IMR-90 (cell line): ENCODE measurements at regions not wholly inside any gene's neighbourhood (a gene's known extent, or its start where the extent isn't known, plus 50 kb on each side); places are given as distances from the start of the nearest gene placed in this dataset.

Experiments used
- ATAC-seq: fragments of 200-7000 bp; cut with Tn5 transposase; 2 replicates; pipeline ENCODE4 v1.9.1; 2020; ENCODE audit warnings: low read depth, mild to moderate bottlenecking, moderate library complexity
- BruUV-seq: library from RNA; stranded (reverse); fragments of 400-500 nt; replicated peaks from 2 replicates; lab custom pipeline; 2021; lab: Mats Ljungman, UMichigan
- CTCF ChIA-PET: fragments of 300-600 bp; formaldehyde crosslinking; extraction: SDS; loops from one replicate; lab custom pipeline; 2021; ENCODE audit warnings: antibody characterized with exemption; lab: Yijun Ruan, JAX
- POLR2A ChIA-PET: fragments of 300-600 bp; sonication (Branson Sonifier 250); formaldehyde crosslinking; loops from one replicate; lab custom pipeline; 2022; ENCODE audit warnings: antibody characterized with exemption; ENCODE audit not compliant: unreplicated experiment; lab: Charles Lee
- DNase-seq: peaks from one replicate; pipeline ENCODE4 v3.0.0; 2013
- H2AFZ ChIP-seq: replicated peaks from 2 replicates; pipeline ENCODE3; 2013; ENCODE audit warnings: low read length, mild to moderate bottlenecking; ENCODE audit not compliant: poor library complexity
- H2AK5ac ChIP-seq: 2 replicates; pipeline ENCODE4 v1.6.1; 2013; ENCODE audit warnings: low read depth, low read length, inconsistent platforms
- H2AK9ac ChIP-seq: replicated peaks from 2 replicates; pipeline ENCODE3; 2013; ENCODE audit warnings: mild to moderate bottlenecking, low read depth, low read length, moderate library complexity; ENCODE audit not compliant: poor library complexity
- H2BK120ac ChIP-seq: 2 replicates; pipeline ENCODE4 v1.6.1; 2013; ENCODE audit warnings: low read depth, low read length, inconsistent platforms
- H2BK15ac ChIP-seq: 3 replicates; pipeline ENCODE4 v1.6.1; 2013; ENCODE audit warnings: low read depth, low read length, inconsistent platforms
- H2BK20ac ChIP-seq: 2 replicates; pipeline ENCODE4 v1.6.1; 2013; ENCODE audit warnings: low read depth, mild to moderate bottlenecking, inconsistent platforms, low read length, moderate library complexity
- H2BK5ac ChIP-seq: 2 replicates; pipeline ENCODE4 v1.6.1; 2013; ENCODE audit warnings: mild to moderate bottlenecking, low read depth, low read length, inconsistent platforms; ENCODE audit not compliant: poor library complexity, severe bottlenecking
- H3K14ac ChIP-seq: replicated peaks from 2 replicates; pipeline ENCODE4 v1.6.1; 2013; ENCODE audit warnings: low read depth, low read length, inconsistent platforms
- H3K18ac ChIP-seq: 2 replicates; pipeline ENCODE4 v1.6.1; 2013; ENCODE audit warnings: low read depth, low read length, control low read depth
- H3K23ac ChIP-seq: 2 replicates; pipeline ENCODE4 v1.6.1; 2013; ENCODE audit warnings: low read depth, low read length, inconsistent platforms
- H3K27ac ChIP-seq: 2 replicates; pipeline ENCODE4 v1.5.1; 2013; ENCODE audit warnings: mild to moderate bottlenecking, control low read depth, low read length; ENCODE audit not compliant: insufficient read depth
- H3K27me3 ChIP-seq: 2 replicates; pipeline ENCODE4 v1.6.1; 2013; ENCODE audit warnings: low read length; ENCODE audit not compliant: control insufficient read depth, insufficient read depth
- H3K36me3 ChIP-seq: 2 replicates; pipeline ENCODE4 v1.6.1; 2013; ENCODE audit warnings: low read length, mixed read lengths; ENCODE audit not compliant: control insufficient read depth, insufficient read depth
- H3K4ac ChIP-seq: 2 replicates; pipeline ENCODE4 v1.6.1; 2013; ENCODE audit warnings: low read depth, low read length, inconsistent platforms
- H3K4me1 ChIP-seq: 2 replicates; pipeline ENCODE4 v1.6.1; 2013; ENCODE audit warnings: low read length, mixed read lengths; ENCODE audit not compliant: control insufficient read depth, insufficient read depth
- H3K4me2 ChIP-seq: 2 replicates; pipeline ENCODE4 v1.6.1; 2013; ENCODE audit warnings: low read depth, mild to moderate bottlenecking, control low read depth, low read length, moderate library complexity
- H3K4me3 ChIP-seq: 2 replicates; pipeline ENCODE4 v1.5.1; 2013; ENCODE audit warnings: low read depth, mild to moderate bottlenecking, control low read depth, low read length, moderate library complexity; ENCODE audit not compliant: insufficient read depth
- H3K56ac ChIP-seq: 2 replicates; pipeline ENCODE4 v1.6.1; 2013; ENCODE audit warnings: low read length, inconsistent platforms; ENCODE audit not compliant: insufficient read depth; ENCODE audit errors: extremely low read depth
- H3K79me1 ChIP-seq, 2 experiments: 2 replicates each; pipeline ENCODE4 v1.6.1; 2013; ENCODE audit warnings: low read length in 2 of 2, inconsistent platforms in 1 of 2, low read depth in 1 of 2
- H3K9ac ChIP-seq: 2 replicates; pipeline ENCODE4 v1.6.1; 2013; ENCODE audit warnings: low read depth, low read length, control low read depth
- H3K9me1 ChIP-seq: 2 replicates; pipeline ENCODE4 v1.6.1; 2013; ENCODE audit warnings: low read length, inconsistent platforms; ENCODE audit not compliant: insufficient read depth
- H3K9me3 ChIP-seq: 2 replicates; pipeline ENCODE4 v1.6.1; 2013; ENCODE audit warnings: low read length; ENCODE audit not compliant: control insufficient read depth, insufficient read depth
- H4K20me1 ChIP-seq: 2 replicates; pipeline ENCODE4 v1.6.1; 2013; ENCODE audit warnings: low read length, inconsistent platforms; ENCODE audit not compliant: insufficient read depth
- H4K5ac ChIP-seq: 2 replicates; pipeline ENCODE4 v1.6.1; 2013; ENCODE audit warnings: mild to moderate bottlenecking, low read depth, low read length, control low read depth
- H4K8ac ChIP-seq, 2 experiments: 2 replicates each; pipeline ENCODE4 v1.6.1; 2013; ENCODE audit warnings: low read depth in 2 of 2, low read length in 2 of 2, control low read depth in 1 of 2, inconsistent platforms in 1 of 2
- H4K91ac ChIP-seq: 2 replicates; pipeline ENCODE4 v1.6.1; 2013; ENCODE audit warnings: low read depth, low read length, inconsistent platforms; ENCODE audit not compliant: insufficient read depth
- CEBPB ChIP-seq: IDR thresholded peaks from 2 replicates; pipeline ENCODE4 v1.6.1; 2012; ENCODE audit warnings: low read depth, low read length, improper control_type of control experiment
- CHD1 ChIP-seq: IDR thresholded peaks from 2 replicates; pipeline ENCODE4 v1.6.1; 2012; ENCODE audit warnings: low read depth, low read length, improper control_type of control experiment
- FOS ChIP-seq: fragments of 150-350 bp; IDR thresholded peaks from 2 replicates; pipeline ENCODE4 v1.6.1; 2016; ENCODE audit warnings: low read depth, low read length
- MAFK ChIP-seq: IDR thresholded peaks from 2 replicates; pipeline ENCODE4 v1.6.1; 2012; ENCODE audit warnings: low read depth, low read length, improper control_type of control experiment
- POLR2A ChIP-seq: IDR thresholded peaks from 2 replicates; pipeline ENCODE4 v1.6.1; 2012; ENCODE audit warnings: mild to moderate bottlenecking, low read depth, low read length
- RAD21 ChIP-seq: IDR thresholded peaks from 2 replicates; pipeline ENCODE4 v1.6.1; 2012; ENCODE audit warnings: low read length, improper control_type of control experiment
- RCOR1 ChIP-seq: IDR thresholded peaks from 2 replicates; pipeline ENCODE4 v1.6.1; 2012; ENCODE audit warnings: mild to moderate bottlenecking, low read length, improper control_type of control experiment; ENCODE audit not compliant: insufficient replicate concordance
- SMC3 ChIP-seq: fragments of 150-350 bp; IDR thresholded peaks from 2 replicates; pipeline ENCODE4 v1.6.1; 2016; ENCODE audit warnings: low read depth, mild to moderate bottlenecking, antibody characterized with exemption, low read length, moderate library complexity
- WGBS, 2 experiments: methylation state at CpG; one replicate each; pipeline versions ENCODE4 v1.1.5 to v1.1.7; 2013; ENCODE audit warnings: missing lambda C conversion rate in 2 of 2; ENCODE audit not compliant: insufficient read length in 1 of 2; ENCODE audit errors: extremely low coverage in 2 of 2; 5-methylcytosine and 5-hydroxymethylcytosine counted together
- dilution Hi-C: fragments of 300-500 bp; cut with HindIII; formaldehyde crosslinking; loops from one replicate; pipeline ENCODE4 v1.14.3; 2018; ENCODE audit warnings: low sequenced_read_pairs; ENCODE audit not compliant: unreplicated experiment
- in situ Hi-C: fragments of 300-500 bp; cut with MboI; formaldehyde crosslinking; loops from 3 replicates; pipeline ENCODE4 v1.14.3; 2019; ENCODE audit warnings: low sequenced_read_pairs, inconsistent platforms, mixed read lengths
- intact Hi-C: fragments of 100-400 bp; cut with micrococcal nuclease; formaldehyde crosslinking; loops from 2 replicates; pipeline ENCODE4 v1.10.0; 2022
- TF ChIP-seq, protein P1 (sequence below): conservative IDR thresholded peaks from 2 replicates; pipeline ENCODE4 v1.5.1; 2012; ENCODE audit warnings: mild to moderate bottlenecking, low read depth, low read length, improper control_type of control experiment
- TF ChIP-seq, protein P2 (sequence below): fragments of 150-350 bp; IDR thresholded peaks from 2 replicates; pipeline ENCODE4 v1.6.1; 2016; ENCODE audit warnings: low read depth, mild to moderate bottlenecking, low read length, moderate library complexity, borderline replicate concordance
- TF ChIP-seq, protein P3 (sequence below): fragments of 150-350 bp; IDR thresholded peaks from 2 replicates; pipeline ENCODE4 v1.6.1; 2017; ENCODE audit warnings: mild to moderate bottlenecking, antibody characterized with exemption, low read length, low read depth

DNA sequence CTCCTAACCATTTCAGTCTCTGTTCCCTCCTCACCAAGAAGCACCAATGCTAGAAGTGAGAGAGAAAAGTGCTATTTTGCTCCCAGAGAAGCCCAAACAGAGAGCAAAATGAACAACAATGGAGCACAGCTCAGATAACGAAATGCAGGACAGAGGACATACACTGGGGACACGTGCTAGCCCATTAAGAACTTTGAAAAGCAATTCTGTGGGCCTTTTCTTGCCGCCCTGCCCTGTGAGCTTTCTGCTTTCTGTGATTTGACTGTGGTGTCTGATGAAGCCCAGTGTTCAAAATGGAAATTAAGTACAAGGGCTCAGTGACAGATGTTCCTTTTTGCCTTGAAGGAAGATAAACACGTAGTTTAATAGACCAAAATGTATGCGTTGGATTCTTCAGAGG is 130.8 kb downstream of the S1PR1 start:
- Histone ChIP-seq H2BK20ac (peak overlapping the region; percentile 32), H4K8ac (no peak overlapping the region), H2AK9ac (no peak overlapping the region), H3K9ac (no peak overlapping the region), H3K79me1 (no peaks in the 10 kb centered on the region), H3K23ac (0 out of 2 replicates have a peak overlapping the region, but pooled peaks have one; percentile 21), H4K20me1 (no peaks in the 10 kb centered on the region), H3K36me3 (no peaks in the 10 kb centered on the region), H2AFZ (no peak overlapping the region), H2BK15ac (no peak overlapping the region; the same call in 2 of the 3 replicates), H4K5ac (no peak overlapping the region), H3K4me2 (no peak overlapping the region), H3K4ac (no peak overlapping the region), H3K4me1 (peaks cover 15% of the 10 kb centered on the region), H3K56ac (no peak overlapping the region), H3K27me3 (no peaks in the 10 kb centered on the region), H3K18ac (no peak overlapping the region; the same call in 1 of the 2 replicates), H3K27ac (no peak overlapping the region), H3K14ac (no peak overlapping the region), H3K4me3 (no peak overlapping the region), H2BK5ac (no peak overlapping the region), H3K9me1 (peaks cover 19% of the 10 kb centered on the region; the same call in 1 of the 2 replicates), H2AK5ac (no peak overlapping the region), H3K9me3 (no peaks in the 10 kb centered on the region), H4K91ac (no peak overlapping the region), H2BK120ac (peak overlapping the region; percentile 57; the same call in 1 of the 2 replicates)
- in situ Hi-C loops: no loop called here
- DNase-seq (no peak), ATAC-seq (no peak)
- POLR2A ChIA-PET: no interaction called here
- no TSS peak for BruUV-seq
- no peak for TF ChIP-seq CEBPB
- no peak for TF ChIP-seq RCOR1
- no peak for TF ChIP-seq MAFK
- no peak for TF ChIP-seq POLR2A
- TF ChIP-seq SMC3: no peak
- TF ChIP-seq, protein P1, sequence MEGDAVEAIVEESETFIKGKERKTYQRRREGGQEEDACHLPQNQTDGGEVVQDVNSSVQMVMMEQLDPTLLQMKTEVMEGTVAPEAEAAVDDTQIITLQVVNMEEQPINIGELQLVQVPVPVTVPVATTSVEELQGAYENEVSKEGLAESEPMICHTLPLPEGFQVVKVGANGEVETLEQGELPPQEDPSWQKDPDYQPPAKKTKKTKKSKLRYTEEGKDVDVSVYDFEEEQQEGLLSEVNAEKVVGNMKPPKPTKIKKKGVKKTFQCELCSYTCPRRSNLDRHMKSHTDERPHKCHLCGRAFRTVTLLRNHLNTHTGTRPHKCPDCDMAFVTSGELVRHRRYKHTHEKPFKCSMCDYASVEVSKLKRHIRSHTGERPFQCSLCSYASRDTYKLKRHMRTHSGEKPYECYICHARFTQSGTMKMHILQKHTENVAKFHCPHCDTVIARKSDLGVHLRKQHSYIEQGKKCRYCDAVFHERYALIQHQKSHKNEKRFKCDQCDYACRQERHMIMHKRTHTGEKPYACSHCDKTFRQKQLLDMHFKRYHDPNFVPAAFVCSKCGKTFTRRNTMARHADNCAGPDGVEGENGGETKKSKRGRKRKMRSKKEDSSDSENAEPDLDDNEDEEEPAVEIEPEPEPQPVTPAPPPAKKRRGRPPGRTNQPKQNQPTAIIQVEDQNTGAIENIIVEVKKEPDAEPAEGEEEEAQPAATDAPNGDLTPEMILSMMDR: no peak
- TF ChIP-seq RAD21: no peak
- TF ChIP-seq CHD1: no peak
- TF ChIP-seq, protein P2, sequence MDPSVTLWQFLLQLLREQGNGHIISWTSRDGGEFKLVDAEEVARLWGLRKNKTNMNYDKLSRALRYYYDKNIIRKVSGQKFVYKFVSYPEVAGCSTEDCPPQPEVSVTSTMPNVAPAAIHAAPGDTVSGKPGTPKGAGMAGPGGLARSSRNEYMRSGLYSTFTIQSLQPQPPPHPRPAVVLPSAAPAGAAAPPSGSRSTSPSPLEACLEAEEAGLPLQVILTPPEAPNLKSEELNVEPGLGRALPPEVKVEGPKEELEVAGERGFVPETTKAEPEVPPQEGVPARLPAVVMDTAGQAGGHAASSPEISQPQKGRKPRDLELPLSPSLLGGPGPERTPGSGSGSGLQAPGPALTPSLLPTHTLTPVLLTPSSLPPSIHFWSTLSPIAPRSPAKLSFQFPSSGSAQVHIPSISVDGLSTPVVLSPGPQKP: no peak
- TF ChIP-seq, protein P3, sequence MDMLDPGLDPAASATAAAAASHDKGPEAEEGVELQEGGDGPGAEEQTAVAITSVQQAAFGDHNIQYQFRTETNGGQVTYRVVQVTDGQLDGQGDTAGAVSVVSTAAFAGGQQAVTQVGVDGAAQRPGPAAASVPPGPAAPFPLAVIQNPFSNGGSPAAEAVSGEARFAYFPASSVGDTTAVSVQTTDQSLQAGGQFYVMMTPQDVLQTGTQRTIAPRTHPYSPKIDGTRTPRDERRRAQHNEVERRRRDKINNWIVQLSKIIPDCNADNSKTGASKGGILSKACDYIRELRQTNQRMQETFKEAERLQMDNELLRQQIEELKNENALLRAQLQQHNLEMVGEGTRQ: no peak
- no peak for TF ChIP-seq FOS
- WGBS, 2 experiments: 54% methylated on average over 2 of the region's 5 CpGs; no CpG with 5 or more reads in 1 of the 2 experiments
- dilution Hi-C loops: no loop called here
- intact Hi-C loops: loop anchor here (2.0 kb wide), 1 partner anchor 35 kb away; no protein-coding TSS in a partner anchor
- CTCF ChIA-PET: interaction anchor here (0.7 to 1.0 kb wide), 2 partner anchors 10 to 59 kb away, joined by 3 read pairs; no protein-coding TSS in a partner anchor
